Esophagus squamous epithelium (tissue), 4 donors: ENCODE measurements at regions not wholly inside any gene's neighbourhood (a gene's known extent, or its start where the extent isn't known, plus 50 kb on each side); places are given as distances from the start of the nearest gene placed in this dataset.

Experiments
- CTCF ChIP-seq, 6 experiments: fragments of 450-650 bp in 4 of 6; fragments of 200-600 bp in 2 of 6; sonication (generic) in 2 of 6; IDR thresholded peaks; one replicate each; pipeline ENCODE4 v1.5.1; 2016 to 2019; ENCODE audit warnings: antibody characterized with exemption in 6 of 6, mild to moderate bottlenecking in 4 of 6, moderate library complexity in 4 of 6
- POLR2A ChIP-seq, 4 donors: fragments of 450-650 bp; IDR thresholded peaks; one replicate each; pipeline ENCODE4 v1.6.1; 2017; ENCODE audit warnings: antibody characterized with exemption in 4 of 4, mild to moderate bottlenecking in 4 of 4, moderate library complexity in 3 of 4

GRCh38 chr17:77466140-77466539 lies 325.4 kb downstream of the SEC14L1 start:
- TF ChIP-seq CTCF (IDR thresholded peaks at IDR 0.05) (no peak), POLR2A (IDR thresholded peaks at IDR 0.05) (no peak)
